Astrocyte (in vitro differentiated cells and primary cell): ENCODE measurements at regions not wholly inside any gene's neighbourhood (a gene's known extent, or its start where the extent isn't known, plus 50 kb on each side); places are given as distances from the start of the nearest gene placed in this dataset.

Source experiments
- DNase-seq: peaks from one replicate; pipeline ENCODE4 v3.0.0-alpha.2; 2010; ENCODE audit warnings: low read depth
- FAIRE-seq: peaks from 2 replicates; lab custom pipeline; 2011; peaks lifted over from hg19 to GRCh38; lab: Jason Lieb, UNC
- H2AFZ ChIP-seq: 2 replicates; pipeline ENCODE4 v1.6.0; 2012; ENCODE audit warnings: low read depth, low read length, inconsistent platforms
- H3K27ac ChIP-seq: 2 replicates; pipeline ENCODE4 v1.5.1; 2011; ENCODE audit warnings: low read depth, low read length, inconsistent platforms
- H3K27me3 ChIP-seq: 2 replicates; pipeline ENCODE4 v1.6.0; 2011; ENCODE audit warnings: low read length, inconsistent platforms; ENCODE audit not compliant: insufficient read depth
- H3K36me3 ChIP-seq: 2 replicates; pipeline ENCODE4 v1.5.1; 2011; ENCODE audit warnings: low read length, inconsistent platforms; ENCODE audit not compliant: insufficient read depth
- H3K4me1 ChIP-seq: 2 replicates; pipeline ENCODE4 v1.5.1; 2011; ENCODE audit warnings: low read length, inconsistent platforms; ENCODE audit not compliant: insufficient read depth
- H3K4me2 ChIP-seq: 2 replicates; pipeline ENCODE4 v1.6.0; 2012; ENCODE audit warnings: low read length, inconsistent platforms
- H3K4me3 ChIP-seq: 2 replicates; pipeline ENCODE4 v1.5.1; 2011; ENCODE audit warnings: low read depth, mild to moderate bottlenecking, low read length, inconsistent platforms; ENCODE audit not compliant: insufficient read depth
- H3K79me2 ChIP-seq: 2 replicates; pipeline ENCODE4 v1.6.0; 2012; ENCODE audit warnings: mild to moderate bottlenecking, low read length, inconsistent platforms; ENCODE audit not compliant: insufficient read depth
- H3K9ac ChIP-seq: 2 replicates; pipeline ENCODE4 v1.6.0; 2012; ENCODE audit warnings: mild to moderate bottlenecking, low read length, inconsistent platforms
- H3K9me3 ChIP-seq: 2 replicates; pipeline ENCODE4 v1.5.1; 2012; ENCODE audit warnings: low read depth, mild to moderate bottlenecking, low read length, inconsistent platforms; ENCODE audit not compliant: insufficient read depth
- H4K20me1 ChIP-seq: 2 replicates; pipeline ENCODE4 v1.6.0; 2012; ENCODE audit warnings: low read length, inconsistent platforms; ENCODE audit not compliant: insufficient read depth
- H3K27ac Mint-ChIP-seq: one replicate; pipeline ENCODE4 v1.8.0; 2021; ENCODE audit warnings: mild to moderate bottlenecking, mixed read lengths; ENCODE audit not compliant: unreplicated experiment
- H3K27me3 Mint-ChIP-seq: one replicate; pipeline ENCODE4 v1.8.0; 2021; ENCODE audit warnings: low read depth, mixed read lengths; ENCODE audit not compliant: unreplicated experiment
- H3K36me3 Mint-ChIP-seq: one replicate; pipeline ENCODE4 v1.8.0; 2021; ENCODE audit warnings: low read depth, mixed read lengths; ENCODE audit not compliant: unreplicated experiment
- H3K4me1 Mint-ChIP-seq: one replicate; pipeline ENCODE4 v1.8.0; 2021; ENCODE audit warnings: low read depth, mixed read lengths; ENCODE audit not compliant: unreplicated experiment
- H3K4me3 Mint-ChIP-seq: one replicate; pipeline ENCODE4 v1.8.0; 2021; ENCODE audit warnings: mild to moderate bottlenecking, moderate library complexity, mixed read lengths; ENCODE audit not compliant: unreplicated experiment
- H3K9me3 Mint-ChIP-seq: one replicate; pipeline ENCODE4 v1.8.0; 2021; ENCODE audit warnings: mild to moderate bottlenecking, mixed read lengths; ENCODE audit not compliant: unreplicated experiment
- CTCF ChIP-seq: IDR thresholded peaks from 2 replicates; pipeline ENCODE4 v1.5.1; 2011; ENCODE audit warnings: low read depth, mild to moderate bottlenecking, inconsistent platforms, low read length, moderate library complexity; ENCODE audit not compliant: insufficient read depth
- EZH2 ChIP-seq: IDR thresholded peaks from 2 replicates; pipeline ENCODE4 v1.6.1; 2012; ENCODE audit warnings: mild to moderate bottlenecking, low read length, inconsistent platforms; ENCODE audit not compliant: insufficient read depth

DNA sequence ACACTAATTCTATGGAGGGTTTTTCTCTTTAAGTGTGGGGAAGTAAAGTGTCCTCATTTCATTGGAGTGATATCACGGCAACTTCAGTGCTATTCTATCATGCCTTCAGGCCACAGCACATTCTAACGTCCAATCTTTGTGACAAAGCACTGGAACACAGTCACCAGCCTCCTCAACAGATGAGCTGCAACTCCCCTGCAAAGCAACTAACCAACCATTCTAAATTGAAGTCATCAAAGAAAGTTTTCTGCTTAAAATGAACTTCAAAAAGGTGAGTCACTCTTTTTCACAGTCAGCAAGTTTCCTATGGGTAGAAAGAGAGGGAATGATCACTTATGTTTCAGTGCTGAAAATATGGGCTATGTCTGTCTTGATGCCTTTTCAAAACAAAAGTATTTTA lies 190.8 kb downstream of the ELAVL2 start:
- Histone ChIP-seq H3K4me3 (no peak overlapping the region), H2AFZ (no peak overlapping the region), H3K36me3 (no peaks in the 10 kb centered on the region), H4K20me1 (no peaks in the 10 kb centered on the region), H3K4me1 (no peaks in the 10 kb centered on the region), H3K79me2 (no peaks in the 10 kb centered on the region), H3K27me3 (no peaks in the 10 kb centered on the region), H3K9ac (no peak overlapping the region), H3K4me2 (no peak overlapping the region), H3K9me3 (no peaks in the 10 kb centered on the region), H3K27ac (no peak overlapping the region)
- no peak overlapping the region for H3K4me3 Mint-ChIP-seq
- DNase-seq (peak; percentile 18), FAIRE-seq (no peak)
- H3K27ac Mint-ChIP-seq = no peak overlapping the region
- H3K9me3 Mint-ChIP-seq = no peaks in the 10 kb centered on the region
- peaks cover 35% of the 10 kb centered on the region for H3K4me1 Mint-ChIP-seq
- TF ChIP-seq EZH2 (no peak), CTCF (no peak)
- no peaks in the 10 kb centered on the region for H3K27me3 Mint-ChIP-seq
- H3K36me3 Mint-ChIP-seq = peaks cover 17% of the 10 kb centered on the region

DNA sequence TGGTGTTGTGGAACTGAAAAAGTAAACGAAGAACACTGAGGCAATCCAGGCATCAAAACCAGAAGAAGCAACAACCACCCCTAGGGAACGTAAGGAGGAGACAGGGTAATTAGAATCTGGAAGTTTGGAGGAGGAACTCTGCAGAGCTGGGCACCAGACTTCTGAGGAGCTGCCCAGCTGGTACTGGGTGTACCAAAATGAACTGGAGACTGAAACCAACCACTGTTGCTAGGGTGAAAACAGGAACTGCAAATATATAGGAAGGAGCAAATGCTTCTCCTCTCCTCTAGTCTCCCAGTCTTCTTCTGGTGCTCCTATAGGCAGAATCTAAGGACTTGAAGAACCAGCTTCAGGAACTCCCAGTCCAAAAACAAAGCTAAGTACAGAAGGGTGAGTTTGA lies 189.8 kb downstream of the ELAVL2 start:
- Mint-ChIP-seq H3K27ac (no peak overlapping the region), H3K4me3 (no peak overlapping the region), H3K27me3 (no peaks in the 10 kb centered on the region), H3K9me3 (no peaks in the 10 kb centered on the region), H3K4me1 (peaks cover 35% of the 10 kb centered on the region), H3K36me3 (peaks cover 11% of the 10 kb centered on the region)
- Histone ChIP-seq H3K27ac (no peak overlapping the region), H3K4me3 (no peak overlapping the region), H2AFZ (no peak overlapping the region), H4K20me1 (no peaks in the 10 kb centered on the region), H3K4me2 (no peak overlapping the region), H3K9me3 (no peaks in the 10 kb centered on the region), H3K4me1 (no peaks in the 10 kb centered on the region), H3K79me2 (no peaks in the 10 kb centered on the region), H3K9ac (no peak overlapping the region), H3K36me3 (no peaks in the 10 kb centered on the region), H3K27me3 (no peaks in the 10 kb centered on the region)
- TF ChIP-seq CTCF (no peak), EZH2 (no peak)
- DNase-seq = no peak
- FAIRE-seq = no peak

DNA sequence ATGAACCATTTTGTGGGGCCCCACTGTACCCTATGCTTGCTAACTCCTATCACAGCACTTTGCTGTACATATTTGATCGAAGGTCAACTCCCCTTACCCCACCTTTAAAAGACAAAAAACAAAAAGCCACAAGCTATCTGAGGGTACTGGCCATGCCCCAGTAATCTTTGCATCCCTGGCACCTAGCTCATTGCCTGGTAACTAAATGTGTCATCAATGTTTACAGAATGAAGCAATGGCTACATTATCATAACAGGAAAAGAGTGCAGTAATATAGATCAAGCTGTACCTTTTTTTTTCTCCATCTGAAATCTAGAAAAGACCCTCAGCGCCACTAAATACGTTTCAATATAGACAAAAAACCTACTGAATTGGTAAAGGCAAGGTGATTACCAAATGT lies 188.0 kb downstream of the ELAVL2 start:
- Mint-ChIP-seq H3K9me3 (no peaks in the 10 kb centered on the region), H3K27ac (peak overlapping the region; percentile 22)
- no peaks in the 10 kb centered on the region for H3K4me1 ChIP-seq

More for the DNA sequence above, 188.0 kb downstream of the ELAVL2 start:
- TF ChIP-seq CTCF (no peak), EZH2 (no peak)
- Mint-ChIP-seq H3K4me1 (peaks cover 35% of the 10 kb centered on the region), H3K27me3 (no peaks in the 10 kb centered on the region), H3K36me3 (peaks cover 12% of the 10 kb centered on the region), H3K4me3 (no peak overlapping the region)
- DNase-seq (no peak), FAIRE-seq (no peak)
- H3K27me3 ChIP-seq = no peaks in the 10 kb centered on the region
- H3K79me2 ChIP-seq = no peaks in the 10 kb centered on the region
- H4K20me1 ChIP-seq = no peaks in the 10 kb centered on the region
- no peaks in the 10 kb centered on the region for H3K9me3 ChIP-seq
- no peak overlapping the region for H3K4me2 ChIP-seq
- no peaks in the 10 kb centered on the region for H3K36me3 ChIP-seq
- no peak overlapping the region for H3K27ac ChIP-seq
- H3K4me3 ChIP-seq = no peak overlapping the region
- H2AFZ ChIP-seq = no peak overlapping the region
- no peak overlapping the region for H3K9ac ChIP-seq
